PC-3 (cell line): ENCODE measurements at regions not wholly inside any gene's neighbourhood (a gene's known extent, or its start where the extent isn't known, plus 50 kb on each side); places are given as distances from the start of the nearest gene placed in this dataset.

ENCODE experiments used
- CTCF ChIP-seq: fragments of 300-600 bp; sonication (generic); conservative IDR thresholded peaks from 2 replicates; pipeline ENCODE4 v1.5.1; 2017; ENCODE audit warnings: antibody characterized with exemption, low read depth, mild to moderate bottlenecking, low read length
- EZH2phosphoT487 ChIP-seq: fragments of 300-600 bp; sonication (generic); IDR thresholded peaks from 2 replicates; pipeline ENCODE4 v1.6.1; 2018; ENCODE audit warnings: mild to moderate bottlenecking, antibody characterized with exemption, low read length, borderline replicate concordance

DNA sequence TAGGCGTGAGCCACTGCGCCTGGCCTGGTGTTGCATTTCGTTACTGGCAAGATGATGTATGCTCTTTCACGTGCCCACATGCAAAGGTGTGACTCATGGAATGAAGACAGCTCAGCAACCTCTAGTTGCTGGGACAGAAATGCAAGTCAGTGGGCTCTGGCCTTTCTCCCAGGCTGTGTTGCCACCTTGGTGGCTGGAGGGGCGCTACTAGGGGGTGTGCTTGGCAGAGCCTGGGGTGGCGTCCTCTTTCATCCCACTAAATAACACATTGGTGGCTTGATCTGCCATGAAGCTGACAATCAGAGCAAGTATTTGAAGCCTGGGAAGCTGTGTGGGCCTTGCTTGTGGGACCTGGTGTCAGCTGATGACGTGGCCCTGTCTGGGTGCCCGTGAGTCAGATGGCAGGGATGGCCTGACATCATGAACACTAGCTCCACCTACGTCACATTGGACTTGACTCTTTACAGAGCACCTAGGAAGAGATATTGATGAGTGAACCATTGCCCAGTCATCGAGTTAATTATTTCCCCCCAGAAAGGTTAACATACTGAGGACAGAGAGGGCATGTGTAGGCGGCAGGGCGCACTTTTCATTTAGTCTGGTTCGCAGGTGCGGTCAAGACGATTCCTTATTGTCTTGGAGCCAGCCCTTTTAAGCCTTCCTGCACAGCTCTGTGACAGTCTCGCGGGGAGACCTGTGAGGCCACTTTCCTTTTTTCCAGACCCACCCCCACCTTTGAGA is 154.2 kb downstream of the TM9SF2 start:
- TF ChIP-seq EZH2phosphoT487 (no peak), CTCF (no peak)
